WTC11 (cell line): ENCODE measurements at regions not wholly inside any gene's neighbourhood (a gene's known extent, or its start where the extent isn't known, plus 50 kb on each side); places are given as distances from the start of the nearest gene placed in this dataset.
"Not testable (repeated sequence)": the region's sequence is repeated elsewhere in the genome, so short reads cannot be mapped to it uniquely, and the experiment has no call there.

Source experiments
- CREM ChIP-seq: sonication (generic); formaldehyde crosslinking; IDR thresholded peaks from 2 replicates; pipeline ENCODE4 v1.8.1; 2022; ENCODE audit warnings: mild to moderate bottlenecking, missing genetic modification reagents, moderate library complexity
- CTCF ChIP-seq: fragments of 200-600 bp; IDR thresholded peaks from 2 replicates; pipeline ENCODE4 v1.8.0; 2022; ENCODE audit warnings: antibody characterized with exemption
- ELF4 ChIP-seq: sonication (generic); formaldehyde crosslinking; IDR thresholded peaks from 2 replicates; pipeline ENCODE4 v1.8.1; 2022; ENCODE audit warnings: low read depth, mild to moderate bottlenecking, moderate library complexity, missing genetic modification reagents
- NFATC4 ChIP-seq: fragments of 250-450 bp; sonication (Bioruptor Pico); IDR thresholded peaks from 2 replicates; pipeline ENCODE4 v1.9.0; 2021; ENCODE audit warnings: mild to moderate bottlenecking
- NR3C1 ChIP-seq: sonication (generic); formaldehyde crosslinking; conservative IDR thresholded peaks from 2 replicates; pipeline ENCODE4 v1.8.1; 2023; ENCODE audit warnings: low read depth, mild to moderate bottlenecking, missing genetic modification reagents
- STAT6 ChIP-seq: sonication (generic); formaldehyde crosslinking; conservative IDR thresholded peaks from 2 replicates; pipeline ENCODE4 v1.8.1; 2023; ENCODE audit warnings: mild to moderate bottlenecking, low read depth, missing genetic modification reagents, moderate library complexity
- TF ChIP-seq, protein P1 (sequence below): fragments of 250-450 bp; sonication (Bioruptor Pico); IDR thresholded peaks from 2 replicates; pipeline ENCODE4 v1.9.0; 2021; ENCODE audit warnings: mild to moderate bottlenecking, borderline replicate concordance
- TF ChIP-seq, protein P2 (sequence below): sonication (generic); formaldehyde crosslinking; IDR thresholded peaks from 2 replicates; pipeline ENCODE4 v1.8.1; 2022; ENCODE audit warnings: low read depth, missing genetic modification reagents, borderline replicate concordance

DNA sequence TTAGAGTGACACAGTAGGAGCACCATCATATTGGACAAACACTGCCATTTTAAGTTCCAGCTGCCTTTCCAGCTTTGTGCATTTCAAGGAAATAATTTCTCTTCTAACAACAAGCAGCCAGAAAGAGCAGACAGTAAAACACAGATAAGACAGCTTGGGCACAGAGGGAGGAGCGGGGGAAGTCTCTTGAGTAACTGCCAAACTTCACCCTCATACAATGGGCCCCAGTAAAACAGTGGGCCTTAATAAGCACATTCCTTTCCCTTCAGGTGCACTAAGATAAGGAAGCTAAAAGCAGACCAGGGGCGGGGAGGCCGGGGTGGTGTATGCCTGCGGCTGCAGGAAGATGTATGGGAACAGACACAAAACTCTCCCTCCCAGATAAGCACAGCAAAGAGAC, 53.7 kb upstream of the UXT start:
- not testable (repeated sequence) for TF ChIP-seq CTCF; STAT6 (CRISPR knock-in tag); NFATC4; NR3C1 (CRISPR knock-in tag); CREM (CRISPR knock-in tag); ELF4 (CRISPR knock-in tag)
- TF ChIP-seq, protein P1, sequence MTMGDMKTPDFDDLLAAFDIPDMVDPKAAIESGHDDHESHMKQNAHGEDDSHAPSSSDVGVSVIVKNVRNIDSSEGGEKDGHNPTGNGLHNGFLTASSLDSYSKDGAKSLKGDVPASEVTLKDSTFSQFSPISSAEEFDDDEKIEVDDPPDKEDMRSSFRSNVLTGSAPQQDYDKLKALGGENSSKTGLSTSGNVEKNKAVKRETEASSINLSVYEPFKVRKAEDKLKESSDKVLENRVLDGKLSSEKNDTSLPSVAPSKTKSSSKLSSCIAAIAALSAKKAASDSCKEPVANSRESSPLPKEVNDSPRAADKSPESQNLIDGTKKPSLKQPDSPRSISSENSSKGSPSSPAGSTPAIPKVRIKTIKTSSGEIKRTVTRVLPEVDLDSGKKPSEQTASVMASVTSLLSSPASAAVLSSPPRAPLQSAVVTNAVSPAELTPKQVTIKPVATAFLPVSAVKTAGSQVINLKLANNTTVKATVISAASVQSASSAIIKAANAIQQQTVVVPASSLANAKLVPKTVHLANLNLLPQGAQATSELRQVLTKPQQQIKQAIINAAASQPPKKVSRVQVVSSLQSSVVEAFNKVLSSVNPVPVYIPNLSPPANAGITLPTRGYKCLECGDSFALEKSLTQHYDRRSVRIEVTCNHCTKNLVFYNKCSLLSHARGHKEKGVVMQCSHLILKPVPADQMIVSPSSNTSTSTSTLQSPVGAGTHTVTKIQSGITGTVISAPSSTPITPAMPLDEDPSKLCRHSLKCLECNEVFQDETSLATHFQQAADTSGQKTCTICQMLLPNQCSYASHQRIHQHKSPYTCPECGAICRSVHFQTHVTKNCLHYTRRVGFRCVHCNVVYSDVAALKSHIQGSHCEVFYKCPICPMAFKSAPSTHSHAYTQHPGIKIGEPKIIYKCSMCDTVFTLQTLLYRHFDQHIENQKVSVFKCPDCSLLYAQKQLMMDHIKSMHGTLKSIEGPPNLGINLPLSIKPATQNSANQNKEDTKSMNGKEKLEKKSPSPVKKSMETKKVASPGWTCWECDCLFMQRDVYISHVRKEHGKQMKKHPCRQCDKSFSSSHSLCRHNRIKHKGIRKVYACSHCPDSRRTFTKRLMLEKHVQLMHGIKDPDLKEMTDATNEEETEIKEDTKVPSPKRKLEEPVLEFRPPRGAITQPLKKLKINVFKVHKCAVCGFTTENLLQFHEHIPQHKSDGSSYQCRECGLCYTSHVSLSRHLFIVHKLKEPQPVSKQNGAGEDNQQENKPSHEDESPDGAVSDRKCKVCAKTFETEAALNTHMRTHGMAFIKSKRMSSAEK (CRISPR knock-in tag) = not testable (repeated sequence)
- TF ChIP-seq, protein P2, sequence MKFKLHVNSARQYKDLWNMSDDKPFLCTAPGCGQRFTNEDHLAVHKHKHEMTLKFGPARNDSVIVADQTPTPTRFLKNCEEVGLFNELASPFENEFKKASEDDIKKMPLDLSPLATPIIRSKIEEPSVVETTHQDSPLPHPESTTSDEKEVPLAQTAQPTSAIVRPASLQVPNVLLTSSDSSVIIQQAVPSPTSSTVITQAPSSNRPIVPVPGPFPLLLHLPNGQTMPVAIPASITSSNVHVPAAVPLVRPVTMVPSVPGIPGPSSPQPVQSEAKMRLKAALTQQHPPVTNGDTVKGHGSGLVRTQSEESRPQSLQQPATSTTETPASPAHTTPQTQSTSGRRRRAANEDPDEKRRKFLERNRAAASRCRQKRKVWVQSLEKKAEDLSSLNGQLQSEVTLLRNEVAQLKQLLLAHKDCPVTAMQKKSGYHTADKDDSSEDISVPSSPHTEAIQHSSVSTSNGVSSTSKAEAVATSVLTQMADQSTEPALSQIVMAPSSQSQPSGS = not testable (repeated sequence)
